ENCODE measurements at regions not wholly inside any gene's neighbourhood (a gene's known extent, or its start where the extent isn't known, plus 50 kb on each side); places are given as distances from the start of the nearest gene placed in this dataset.
A peak's percentile ranks its signal among the peaks of the same experiment; 100 is the strongest.

GRCh38 chr10:107942826-107943225 is 778.3 kb upstream of the SORCS1 start:
- Mint-ChIP-seq H3K27me3 (peaks cover 0 to 4% (median 0%) of the 10 kb centered on the region in 3 donors), H3K36me3 (no peaks in the 10 kb centered on the region), H3K27ac (no peak overlapping the region), H3K4me3 (no peak overlapping the region), H3K4me1 (no peaks in the 10 kb centered on the region), H3K9me3 (peaks cover 0 to 7% (median 3%) of the 10 kb centered on the region in 7 donors)
- DNase-seq, result no peak
- ATAC-seq (ENCODE audit: low read depth in 2 of 2), result no peak

- Mint-ChIP-seq H3K4me1 (no peaks in the 10 kb centered on the region), H3K27ac (no peak overlapping the region), H3K4me3 (no peak overlapping the region), H3K9me3 (peaks cover 0 to 12% (median 2%) of the 10 kb centered on the region in 7 donors), H3K36me3 (no peaks in the 10 kb centered on the region), H3K27me3 (no peaks in the 10 kb centered on the region)
- no peak for ATAC-seq (ENCODE audit: low read depth in 2 of 2)
- no peak for DNase-seq
Measured at GRCh38 chr10:107933076-107933475, 768.6 kb upstream of the SORCS1 start.

GRCh38 chr10:107931808-107932207 is 767.3 kb upstream of the SORCS1 start:
- Mint-ChIP-seq H3K4me3 (no peak overlapping the region), H3K4me1 (no peaks in the 10 kb centered on the region), H3K27me3 (no peaks in the 10 kb centered on the region), H3K36me3 (no peaks in the 10 kb centered on the region), H3K27ac (no peak overlapping the region), H3K9me3 (peaks cover 0 to 11% (median 2%) of the 10 kb centered on the region in 7 donors)
- DNase-seq, result no peak
- ATAC-seq (ENCODE audit: low read depth in 2 of 2), result no peak

- ATAC-seq (ENCODE audit: low read depth in 2 of 2) (no peak), DNase-seq (no peak)
- Mint-ChIP-seq H3K4me1 (no peaks in the 10 kb centered on the region), H3K4me3 (no peak overlapping the region), H3K27me3 (no peaks in the 10 kb centered on the region), H3K27ac (no peak overlapping the region), H3K9me3 (peaks cover 0 to 5% (median 1%) of the 10 kb centered on the region in 7 donors), H3K36me3 (no peaks in the 10 kb centered on the region)
Measured at GRCh38 chr10:107930037-107930436, 765.5 kb upstream of the SORCS1 start.

GRCh38 chr10:107924458-107924857 is 760.0 kb upstream of the SORCS1 start:
- Mint-ChIP-seq H3K9me3 (peaks cover 0 to 8% (median 5%) of the 10 kb centered on the region in 7 donors), H3K4me3 (no peak overlapping the region), H3K4me1 (no peaks in the 10 kb centered on the region), H3K27me3 (no peaks in the 10 kb centered on the region), H3K36me3 (no peaks in the 10 kb centered on the region), H3K27ac (no peak overlapping the region)
- ATAC-seq (ENCODE audit: low read depth in 2 of 2) (no peak), DNase-seq (no peak)

GRCh38 chr10:107919626-107920235 is 755.2 kb upstream of the SORCS1 start:
- DNase-seq (no peak), ATAC-seq (ENCODE audit: low read depth in 2 of 2) (no peak)
- Mint-ChIP-seq H3K4me3 (no peak overlapping the region), H3K36me3 (no peaks in the 10 kb centered on the region), H3K27me3 (peaks cover 7 to 13% (median 9%) of the 10 kb centered on the region in 3 donors), H3K4me1 (no peaks in the 10 kb centered on the region), H3K9me3 (peaks cover 2 to 25% (median 11%) of the 10 kb centered on the region in 7 donors), H3K27ac (peak overlapping the region in 2 of 6 donors; percentile 21 to 63)

- Mint-ChIP-seq H3K27ac (no peak overlapping the region), H3K36me3 (no peaks in the 10 kb centered on the region), H3K4me3 (no peak overlapping the region), H3K4me1 (peaks cover 0 to 7% (median 0%) of the 10 kb centered on the region in 3 donors), H3K27me3 (peaks cover 17 to 24% (median 23%) of the 10 kb centered on the region in 3 donors), H3K9me3 (peaks cover 2 to 29% (median 11%) of the 10 kb centered on the region in 7 donors)
- ATAC-seq (ENCODE audit: low read depth in 2 of 2), result no peak
- no peak for DNase-seq
Measured at GRCh38 chr10:107918171-107918570, 753.7 kb upstream of the SORCS1 start.

- Mint-ChIP-seq H3K27me3 (peaks cover 17 to 25% (median 23%) of the 10 kb centered on the region in 3 donors), H3K9me3 (peaks cover 2 to 29% (median 11%) of the 10 kb centered on the region in 7 donors), H3K36me3 (no peaks in the 10 kb centered on the region), H3K4me3 (peak overlapping the region in 2 of 8 donors; percentile 51 to 66), H3K4me1 (peaks cover 0 to 7% (median 0%) of the 10 kb centered on the region in 3 donors), H3K27ac (no peak overlapping the region)
- DNase-seq (no peak), ATAC-seq (ENCODE audit: low read depth in 2 of 2) (no peak)
Measured at GRCh38 chr10:107915215-107915610, 750.7 kb upstream of the SORCS1 start.

- Mint-ChIP-seq H3K27me3 (peaks cover 17 to 25% (median 23%) of the 10 kb centered on the region in 3 donors), H3K36me3 (no peaks in the 10 kb centered on the region), H3K4me1 (peaks cover 0 to 7% (median 0%) of the 10 kb centered on the region in 3 donors), H3K9me3 (peaks cover 2 to 27% (median 9%) of the 10 kb centered on the region in 7 donors), H3K27ac (peak overlapping the region in 1 of 6 donors; percentile 41), H3K4me3 (peak overlapping the region in 4 of 8 donors; percentile 11 to 83 (median 75))
- ATAC-seq (ENCODE audit: low read depth in 2 of 2) (peak in 1 of 2 donors; percentile 35), DNase-seq (no peak)
Measured at GRCh38 chr10:107914450-107915214, 750.1 kb upstream of the SORCS1 start.

- Mint-ChIP-seq H3K4me3 (peak overlapping the region in 2 of 8 donors; percentile 11 to 77), H3K9me3 (peaks cover 0 to 20% (median 4%) of the 10 kb centered on the region in 7 donors), H3K27me3 (peaks cover 17 to 25% (median 20%) of the 10 kb centered on the region in 3 donors), H3K27ac (peak overlapping the region in 2 of 6 donors; percentile 21 to 32), H3K4me1 (peaks cover 0 to 7% (median 0%) of the 10 kb centered on the region in 3 donors), H3K36me3 (no peaks in the 10 kb centered on the region)
- DNase-seq (no peak), ATAC-seq (ENCODE audit: low read depth in 2 of 2) (no peak)
Measured at GRCh38 chr10:107913317-107914294, 749.1 kb upstream of the SORCS1 start.

GRCh38 chr10:107901076-107901475 is 736.6 kb upstream of the SORCS1 start:
- ATAC-seq (ENCODE audit: low read depth in 2 of 2) (no peak), DNase-seq (no peak)
- Mint-ChIP-seq H3K9me3 (peaks cover 0 to 5% (median 0%) of the 10 kb centered on the region in 7 donors), H3K36me3 (no peaks in the 10 kb centered on the region), H3K27ac (no peak overlapping the region), H3K4me3 (no peak overlapping the region), H3K4me1 (no peaks in the 10 kb centered on the region), H3K27me3 (no peaks in the 10 kb centered on the region)

- Mint-ChIP-seq H3K4me3 (no peak overlapping the region), H3K27ac (no peak overlapping the region), H3K27me3 (no peaks in the 10 kb centered on the region), H3K9me3 (peaks cover 0 to 5% (median 0%) of the 10 kb centered on the region in 7 donors), H3K36me3 (no peaks in the 10 kb centered on the region), H3K4me1 (no peaks in the 10 kb centered on the region)
- ATAC-seq (ENCODE audit: low read depth in 2 of 2) (no peak), DNase-seq (no peak)
Measured at GRCh38 chr10:107900131-107900530, 735.6 kb upstream of the SORCS1 start.

- ATAC-seq (ENCODE audit: low read depth in 2 of 2) (no peak), DNase-seq (no peak)
- H3K4me1 Mint-ChIP-seq, result no peaks in the 10 kb centered on the region
- H3K27ac Mint-ChIP-seq, result no peak overlapping the region
- H3K36me3 Mint-ChIP-seq, result no peaks in the 10 kb centered on the region
- H3K27me3 Mint-ChIP-seq, result peaks cover 0 to under 1% (median 0%) of the 10 kb centered on the region in 3 donors
- H3K4me3 Mint-ChIP-seq, result no peak overlapping the region
- peaks cover 0 to 5% (median 0%) of the 10 kb centered on the region in 7 donors for H3K9me3 Mint-ChIP-seq
Measured at GRCh38 chr10:107899502-107900062, 735.1 kb upstream of the SORCS1 start.

Measured in naive B cell (primary cell).